ENCODE measurements at regions not wholly inside any gene's neighbourhood (a gene's known extent, or its start where the extent isn't known, plus 50 kb on each side); places are given as distances from the start of the nearest gene placed in this dataset.

- TF ChIP-seq GTF2F1 (IDR thresholded peaks at IDR 0.05; ENCODE audit: borderline replicate concordance, low read depth, low read length) (no peak), ATF2 (IDR thresholded peaks at IDR 0.05; ENCODE audit: low read length) (no peak), RAD21 (IDR thresholded peaks at IDR 0.05 in 1 of 2, conservative IDR thresholded peaks at IDR 0.05 in 1 of 2; ENCODE audit: low read depth in 2 of 2, low read length in 2 of 2) (no peak), KDM4A (IDR thresholded peaks at IDR 0.05; ENCODE audit: low read depth, low read length, severe bottlenecking) (no peak), TBP (IDR thresholded peaks at IDR 0.05; ENCODE audit: low read depth, low read length) (no peak)
These were observed 1252.8 kb downstream of the EFNB2 start (continued) for GRCh38 chr13:105282406-105283285.
